H1 (cell line): ENCODE measurements at regions not wholly inside any gene's neighbourhood (a gene's known extent, or its start where the extent isn't known, plus 50 kb on each side); places are given as distances from the start of the nearest gene placed in this dataset.

Source experiments
- CTCF ChIA-PET: fragments of 300-600 bp; sonication (Branson Sonifier 250); formaldehyde crosslinking; loops from one replicate; lab custom pipeline; 2021; ENCODE audit not compliant: partially characterized antibody; lab: Charles Lee
- POLR2A ChIA-PET: fragments of 300-600 bp; sonication (Branson Sonifier 250); formaldehyde crosslinking; loops from one replicate; lab custom pipeline; 2021; ENCODE audit warnings: inconsistent platforms; ENCODE audit not compliant: partially characterized antibody; lab: Charles Lee
- DNase-seq, 2 experiments: peaks; one replicate each; pipeline versions ENCODE4 v3.0.0 to v3.0.0-alpha.2; 2010 to 2022; ENCODE audit warnings: low spot score in 2 of 2, low read depth in 1 of 2, mixed read lengths in 1 of 2
- FAIRE-seq: peaks from 2 replicates; lab custom pipeline; 2011; peaks lifted over from hg19 to GRCh38; lab: Jason Lieb, UNC
- H2AFZ ChIP-seq: 2 replicates; pipeline ENCODE4 v1.8.1; 2012; ENCODE audit warnings: low read length, inconsistent platforms
- H2AK5ac ChIP-seq: 2 replicates; pipeline ENCODE4 v1.6.1; 2013; ENCODE audit warnings: low read depth, low read length
- H2BK120ac ChIP-seq: replicated peaks from 2 replicates; pipeline ENCODE3; 2013; ENCODE audit warnings: low read depth, low read length, inconsistent platforms
- H2BK12ac ChIP-seq: 2 replicates; pipeline ENCODE4 v1.6.1; 2013; ENCODE audit warnings: low read depth, low read length
- H2BK15ac ChIP-seq: 2 replicates; pipeline ENCODE4 v1.6.1; 2013; ENCODE audit warnings: low read length
- H2BK20ac ChIP-seq: 2 replicates; pipeline ENCODE4 v1.6.1; 2013; ENCODE audit warnings: low read length
- H2BK5ac ChIP-seq: 2 replicates; pipeline ENCODE4 v1.6.1; 2013; ENCODE audit warnings: low read depth, low read length
- H3K14ac ChIP-seq: 2 replicates; pipeline ENCODE4 v1.6.1; 2013; ENCODE audit warnings: inconsistent platforms; ENCODE audit not compliant: insufficient read length
- H3K18ac ChIP-seq: 2 replicates; pipeline ENCODE4 v1.6.1; 2013; ENCODE audit warnings: low read length; ENCODE audit errors: extremely low read depth
- H3K23ac ChIP-seq: 2 replicates; pipeline ENCODE4 v1.6.1; 2013; ENCODE audit warnings: inconsistent platforms; ENCODE audit not compliant: insufficient read length
- H3K23me2 ChIP-seq: 2 replicates; pipeline ENCODE4 v1.6.1; 2013; ENCODE audit warnings: low read depth, low read length
- H3K27ac ChIP-seq: 2 replicates; pipeline ENCODE4 v1.6.1; 2011; ENCODE audit warnings: low read depth, low read length, inconsistent platforms
- H3K27me3 ChIP-seq, 4 experiments: replicated peaks in 1 of 4; 1 replicate in 1 of 4; 2 replicates in 3 of 4; pipeline versions ENCODE4 v1.6.1 to v1.8.1; 2011 to 2013; ENCODE audit warnings: low read length in 3 of 4, mild to moderate bottlenecking in 3 of 4, inconsistent platforms in 2 of 4, mixed read lengths in 2 of 4, moderate library complexity in 1 of 4; ENCODE audit not compliant: control insufficient read depth in 3 of 4, insufficient read depth in 3 of 4; ENCODE audit errors: extremely low read depth in 1 of 4
- H3K36me3 ChIP-seq, 4 experiments: 2 replicates each; pipeline versions ENCODE4 v1.6.1 to v1.8.1; 2011 to 2013; ENCODE audit warnings: mild to moderate bottlenecking in 4 of 4, low read length in 3 of 4, moderate library complexity in 2 of 4, control low read depth in 1 of 4, inconsistent platforms in 1 of 4; ENCODE audit not compliant: insufficient read depth in 4 of 4, control insufficient read depth in 2 of 4
- H3K4ac ChIP-seq: replicated peaks from 2 replicates; pipeline ENCODE3; 2013; ENCODE audit warnings: low read length, low read depth, mixed read lengths, inconsistent platforms; ENCODE audit not compliant: insufficient read length
- H3K4me1 ChIP-seq, 4 experiments: replicated peaks in 1 of 4; 1 replicate in 1 of 4; 2 replicates in 3 of 4; pipeline versions ENCODE4 v1.6.1 to v1.8.1; 2011 to 2013; ENCODE audit warnings: low read length in 3 of 4, inconsistent platforms in 2 of 4, mixed read lengths in 1 of 4; ENCODE audit not compliant: insufficient read depth in 4 of 4, control insufficient read depth in 3 of 4
- H3K4me2 ChIP-seq, 2 experiments: 2 replicates each; pipeline versions ENCODE4 v1.6.1 to v1.8.1; 2011 to 2013; ENCODE audit warnings: low read depth in 2 of 2, low read length in 2 of 2, control low read depth in 1 of 2, inconsistent platforms in 1 of 2, mild to moderate bottlenecking in 1 of 2; ENCODE audit not compliant: insufficient read depth in 1 of 2
- H3K4me3 ChIP-seq, 4 experiments: fragments of 200-600, 300-600 bp in 1 of 4; sonication (generic), shearing (Covaris generic), sonication (Bioruptor Twin) in 1 of 4; 2 replicates each; pipeline versions ENCODE4 v1.5.1 to v1.8.1; 2011 to 2016; ENCODE audit warnings: low read length in 4 of 4, low read depth in 3 of 4, control low read depth in 2 of 4, inconsistent platforms in 2 of 4, mild to moderate bottlenecking in 2 of 4, mixed read lengths in 1 of 4, moderate library complexity in 1 of 4; ENCODE audit not compliant: insufficient read depth in 2 of 4; ENCODE audit errors: extremely low read depth in 1 of 4
- H3K56ac ChIP-seq: replicated peaks from 2 replicates; pipeline ENCODE3; 2013; ENCODE audit warnings: low read depth, mild to moderate bottlenecking, mixed read lengths, low read length, inconsistent platforms; ENCODE audit not compliant: insufficient read length
- H3K79me1 ChIP-seq: 2 replicates; pipeline ENCODE4 v1.6.1; 2013; ENCODE audit warnings: low read depth, low read length, control low read depth
- H3K79me2 ChIP-seq, 2 experiments: 2 replicates each; pipeline versions ENCODE4 v1.6.1 to v1.8.1; 2012 to 2013; ENCODE audit warnings: low read length in 2 of 2, mild to moderate bottlenecking in 2 of 2, inconsistent platforms in 1 of 2; ENCODE audit not compliant: insufficient read depth in 2 of 2, control insufficient read depth in 1 of 2
- H3K9ac ChIP-seq, 4 experiments: replicated peaks in 1 of 4; 1 replicate in 1 of 4; 2 replicates in 3 of 4; pipeline versions ENCODE4 v1.6.1 to v1.8.1; 2011 to 2013; ENCODE audit warnings: low read depth in 3 of 4, low read length in 3 of 4, control low read depth in 2 of 4, mild to moderate bottlenecking in 2 of 4, moderate library complexity in 2 of 4, inconsistent platforms in 1 of 4; ENCODE audit errors: extremely low read depth in 1 of 4
- H3K9me3 ChIP-seq, 2 experiments: 2 replicates each; pipeline versions ENCODE4 v1.6.1 to v1.8.1; 2012 to 2013; ENCODE audit warnings: mild to moderate bottlenecking in 2 of 2, moderate library complexity in 2 of 2, control low read depth in 1 of 2, inconsistent platforms in 1 of 2, low read depth in 1 of 2, low read length in 1 of 2, mixed read lengths in 1 of 2; ENCODE audit not compliant: insufficient read depth in 2 of 2
- H4K20me1 ChIP-seq, 2 experiments: replicated peaks in 1 of 2; 2 replicates each; pipeline versions ENCODE3 to v1.8.1; 2011 to 2013; ENCODE audit warnings: inconsistent platforms in 2 of 2, low read length in 2 of 2, mild to moderate bottlenecking in 1 of 2; ENCODE audit not compliant: insufficient read depth in 2 of 2, control insufficient read depth in 1 of 2
- H4K5ac ChIP-seq: 2 replicates; pipeline ENCODE4 v1.6.1; 2013; ENCODE audit warnings: low read length, low read depth, mixed read lengths, inconsistent platforms; ENCODE audit not compliant: insufficient read length
- H4K8ac ChIP-seq: 2 replicates; pipeline ENCODE4 v1.8.0; 2013; ENCODE audit warnings: mild to moderate bottlenecking, moderate library complexity, low read length, inconsistent platforms; ENCODE audit not compliant: insufficient read depth; ENCODE audit errors: extremely low read depth
- H4K91ac ChIP-seq: replicated peaks from 2 replicates; pipeline ENCODE3; 2013; ENCODE audit warnings: low read length, mixed read lengths, inconsistent platforms; ENCODE audit not compliant: insufficient read length
- ATF2 ChIP-seq: IDR thresholded peaks from 2 replicates; pipeline ENCODE4 v1.6.1; 2012; ENCODE audit warnings: low read length, inconsistent platforms
- BACH1 ChIP-seq: IDR thresholded peaks from 2 replicates; pipeline ENCODE4 v1.6.1; 2012; ENCODE audit warnings: low read length, improper control_type of control experiment
- BRCA1 ChIP-seq: IDR thresholded peaks from 2 replicates; pipeline ENCODE4 v1.6.1; 2012; ENCODE audit warnings: low read depth, low read length, improper control_type of control experiment
- CHD2 ChIP-seq: IDR thresholded peaks from 2 replicates; pipeline ENCODE4 v1.6.1; 2012; ENCODE audit warnings: low read length, improper control_type of control experiment
- HDAC2 ChIP-seq, 2 experiments: fragments of 300-600 bp in 1 of 2; sonication (generic) in 1 of 2; IDR thresholded peaks; 2 replicates each; pipeline ENCODE4 v1.6.1; 2011 to 2012; ENCODE audit warnings: low read depth in 2 of 2, low read length in 2 of 2, mild to moderate bottlenecking in 2 of 2, moderate library complexity in 2 of 2, borderline replicate concordance in 1 of 2, inconsistent platforms in 1 of 2
- KDM1A ChIP-seq: fragments of 200-600, 300-600 bp; sonication (generic); IDR thresholded peaks from 2 replicates; pipeline ENCODE4 v1.7.1; 2016; ENCODE audit warnings: mild to moderate bottlenecking, low read length, borderline replicate concordance
- KDM4A ChIP-seq: IDR thresholded peaks from one replicate; pipeline ENCODE4 v1.7.1; 2012; ENCODE audit warnings: low read depth, mild to moderate bottlenecking, moderate library complexity, low read length, inconsistent platforms; ENCODE audit not compliant: severe bottlenecking
- MAFK ChIP-seq: IDR thresholded peaks from 2 replicates; pipeline ENCODE4 v1.6.1; 2012; ENCODE audit warnings: low read depth, mild to moderate bottlenecking, improper control_type of control experiment, low read length
- POU5F1 ChIP-seq: IDR thresholded peaks from 2 replicates; pipeline ENCODE4 v1.6.1; 2011; ENCODE audit warnings: low read depth, mild to moderate bottlenecking, low read length, moderate library complexity
- SIN3A ChIP-seq, 2 experiments: IDR thresholded peaks in 1 of 2; conservative IDR thresholded peaks in 1 of 2; 2 replicates each; pipeline ENCODE4 v1.6.1; 2011 to 2012; ENCODE audit warnings: low read length in 2 of 2, improper control_type of control experiment in 1 of 2, low read depth in 1 of 2, mild to moderate bottlenecking in 1 of 2
- SUZ12 ChIP-seq: fragments of 200-600 bp; sonication (generic); IDR thresholded peaks from 2 replicates; pipeline ENCODE4 v1.6.1; 2012; ENCODE audit warnings: mild to moderate bottlenecking, inconsistent platforms, low read length, moderate library complexity, mixed read lengths
- ZNF274 ChIP-seq: IDR thresholded peaks from 2 replicates; pipeline ENCODE4 v1.7.0; 2012; ENCODE audit warnings: low read length, borderline replicate concordance; ENCODE audit errors: extremely low read depth
- WGBS, 2 experiments: shearing (Covaris generic) in 1 of 2; methylation state at CpG; one replicate each; pipeline versions ENCODE4 v1.1.6 to v1.1.7; 2013 to 2015; ENCODE audit warnings: low lambda C conversion rate in 2 of 2, mixed read lengths in 2 of 2, inconsistent platforms in 1 of 2, low coverage in 1 of 2, missing lambda C conversion rate in 1 of 2; ENCODE audit not compliant: insufficient replicate concordance in 2 of 2, insufficient coverage in 1 of 2, insufficient read length in 1 of 2; ENCODE audit errors: extremely low coverage in 1 of 2, missing lambda C conversion rate in 1 of 2; 5-methylcytosine and 5-hydroxymethylcytosine counted together

DNA sequence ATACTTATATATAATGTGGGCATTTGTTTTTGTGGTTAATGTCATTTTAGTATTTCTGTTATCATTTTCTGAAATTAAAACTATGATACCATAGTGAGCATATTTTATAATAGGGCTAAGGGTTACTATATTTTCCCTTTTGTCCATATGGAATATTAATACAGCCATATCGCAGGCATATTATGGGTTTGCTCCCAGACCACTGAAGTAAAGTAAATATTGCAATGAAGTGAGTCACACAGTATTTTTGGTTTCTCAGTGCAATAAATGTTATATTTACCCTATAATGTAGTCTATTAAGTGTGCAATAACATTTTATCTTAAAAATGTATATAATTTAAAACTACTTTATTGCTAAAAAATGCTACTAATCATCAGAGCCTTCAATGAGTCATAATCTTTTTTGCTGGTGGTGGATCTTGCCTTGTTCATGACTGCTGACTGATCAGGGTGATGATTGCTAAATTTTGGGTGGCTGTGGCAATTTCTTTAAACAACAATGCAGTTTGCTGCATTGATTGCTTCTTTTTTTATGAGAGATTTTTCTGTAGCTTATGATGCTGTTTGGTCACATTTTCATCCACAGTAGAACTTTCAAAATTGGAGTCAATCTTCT is 1044.5 kb upstream of the NOVA1 start:
- Histone ChIP-seq H3K14ac (no peak overlapping the region), H4K20me1 (no peaks in the 10 kb centered on the region)
- FAIRE-seq: no peak

More for the DNA sequence above, 1044.5 kb upstream of the NOVA1 start:
- Histone ChIP-seq H3K18ac (no peak overlapping the region), H3K4me1 (no peaks in the 10 kb centered on the region), H3K4ac (no peak overlapping the region), H2BK120ac (no peak overlapping the region), H2BK5ac (no peak overlapping the region), H3K56ac (no peak overlapping the region), H3K9ac (no peak overlapping the region), H3K79me2 (no peaks in the 10 kb centered on the region), H3K4me2 (no peak overlapping the region), H3K4me3 (no peak overlapping the region), H3K9me3 (peaks cover 0 to 2% of the 10 kb centered on the region in 2 experiments; a peak in 1 of 4 replicates), H3K36me3 (no peaks in the 10 kb centered on the region), H4K8ac (no peak overlapping the region), H2BK12ac (no peak overlapping the region), H2AK5ac (no peak overlapping the region), H3K27me3 (no peaks in the 10 kb centered on the region), H2BK20ac (no peak overlapping the region), H2BK15ac (no peak overlapping the region), H4K5ac (no peak overlapping the region), H3K79me1 (no peaks in the 10 kb centered on the region), H2AFZ (no peak overlapping the region), H4K91ac (no peak overlapping the region), H3K23ac (no peak overlapping the region), H3K27ac (no peak overlapping the region), H3K23me2 (no peaks in the 10 kb centered on the region)
- no peak for DNase-seq
- 100% methylated on average over 1 of the region's 1 CpG; no CpG with 5 or more reads in 1 of the 2 experiments for WGBS, 2 experiments
- TF ChIP-seq SIN3A (conservative IDR thresholded peaks at IDR 0.05 in 1 of 2, IDR thresholded peaks at IDR 0.05 in 1 of 2; ENCODE audit: low read depth in 1 of 2, low read length in 2 of 2): no peak
- no peak for TF ChIP-seq BRCA1
- TF ChIP-seq KDM1A: no peak
- no peak for TF ChIP-seq HDAC2 (IDR thresholded peaks at IDR 0.05; ENCODE audit: borderline replicate concordance in 1 of 2, low read depth in 2 of 2, low read length in 2 of 2)
- no peak for TF ChIP-seq ATF2
- no peak for TF ChIP-seq POU5F1
- no peak for TF ChIP-seq SUZ12
- TF ChIP-seq BACH1: no peak
- TF ChIP-seq ZNF274: no peak
- TF ChIP-seq KDM4A: no peak
- no peak for TF ChIP-seq MAFK
- TF ChIP-seq CHD2: no peak
- ChIA-PET POLR2A (no interaction called here), CTCF (no interaction called here)
